ENCODE measurements at regions not wholly inside any gene's neighbourhood (a gene's known extent, or its start where the extent isn't known, plus 50 kb on each side); places are given as distances from the start of the nearest gene placed in this dataset.

GRCh38 chr5:6875376-6875775, 162.1 kb downstream of the TENT4A start (continued):
- no peak for TF ChIP-seq KDM4A (IDR thresholded peaks at IDR 0.05; ENCODE audit: low read depth, low read length, severe bottlenecking)

Data from H1 (cell line).